B cell (primary cell): ENCODE measurements at regions not wholly inside any gene's neighbourhood (a gene's known extent, or its start where the extent isn't known, plus 50 kb on each side); places are given as distances from the start of the nearest gene placed in this dataset.

Source experiments
- CTCF ChIP-seq: fragments of 200-600 bp; IDR thresholded peaks from one replicate; pipeline ENCODE4 v1.8.0; 2022; ENCODE audit warnings: antibody characterized with exemption, mild to moderate bottlenecking
- EZH2 ChIP-seq: IDR thresholded peaks from 2 replicates; pipeline ENCODE4 v1.6.1; 2012; ENCODE audit warnings: borderline replicate concordance, low read depth, mild to moderate bottlenecking, moderate library complexity, low read length; ENCODE audit not compliant: insufficient read depth, poor library complexity, severe bottlenecking

GRCh38 chr7:9890092-9890491, 1083.6 kb upstream of the PHF14 start:
- no peak for TF ChIP-seq CTCF
- TF ChIP-seq EZH2 = no peak
